GM12878 (cell line): ENCODE measurements at regions not wholly inside any gene's neighbourhood (a gene's known extent, or its start where the extent isn't known, plus 50 kb on each side); places are given as distances from the start of the nearest gene placed in this dataset.

Experiments used
- ATF3 ChIP-seq: IDR thresholded peaks from 2 replicates; pipeline ENCODE4 v1.6.1; 2011; ENCODE audit warnings: low read depth, mild to moderate bottlenecking, low read length, moderate library complexity, borderline replicate concordance; ENCODE audit errors: extremely low read depth
- CBX5 ChIP-seq: sonication (generic); IDR thresholded peaks from 2 replicates; pipeline ENCODE4 v1.6.1; 2016; ENCODE audit warnings: low read depth, moderate library complexity, mild to moderate bottlenecking, inconsistent platforms
- CHD4 ChIP-seq: fragments of 200-600 bp; sonication (generic); IDR thresholded peaks from 2 replicates; pipeline ENCODE4 v1.6.1; 2016; ENCODE audit warnings: mild to moderate bottlenecking
- CTCF ChIP-seq, 3 experiments: IDR thresholded peaks in 2 of 3; conservative IDR thresholded peaks in 1 of 3; 2 replicates each; pipeline ENCODE4 v1.5.1; 2011; ENCODE audit warnings: low read depth in 3 of 3, low read length in 3 of 3, mild to moderate bottlenecking in 3 of 3, control low read depth in 2 of 3, moderate library complexity in 2 of 3, inconsistent platforms in 1 of 3, mixed read lengths in 1 of 3; ENCODE audit not compliant: control insufficient read depth in 2 of 3, insufficient read depth in 1 of 3; ENCODE audit errors: extremely low read depth in 1 of 3
- ETV6 ChIP-seq, 2 experiments: fragments of 450-650 bp in 1 of 2; IDR thresholded peaks in 1 of 2; conservative IDR thresholded peaks in 1 of 2; 2 replicates each; pipeline ENCODE4 v1.6.1; 2014; ENCODE audit warnings: antibody characterized with exemption in 1 of 2, borderline replicate concordance in 1 of 2, low read depth in 1 of 2, mild to moderate bottlenecking in 1 of 2, moderate library complexity in 1 of 2
- KLF5 ChIP-seq: fragments of 450-650 bp; IDR thresholded peaks from 2 replicates; pipeline ENCODE4 v1.6.1; 2014; ENCODE audit warnings: mild to moderate bottlenecking; ENCODE audit not compliant: partially characterized antibody
- NR2C2 ChIP-seq: IDR thresholded peaks from 2 replicates; pipeline ENCODE4 v1.6.1; 2011; ENCODE audit warnings: borderline replicate concordance, low read depth; ENCODE audit not compliant: control insufficient read depth, insufficient read length
- NRF1 ChIP-seq: conservative IDR thresholded peaks from 2 replicates; pipeline ENCODE4 v1.6.1; 2011; ENCODE audit warnings: mild to moderate bottlenecking, low read depth, low read length, improper control_type of control experiment
- POLR2AphosphoS5 ChIP-seq: IDR thresholded peaks from 2 replicates; pipeline ENCODE4 v1.6.1; 2011; ENCODE audit warnings: mild to moderate bottlenecking, low read length, inconsistent platforms
- REST ChIP-seq: IDR thresholded peaks from 2 replicates; pipeline ENCODE4 v1.6.1; 2012; ENCODE audit warnings: mild to moderate bottlenecking, low read depth, low read length
- SMC3 ChIP-seq: IDR thresholded peaks from 2 replicates; pipeline ENCODE4 v1.6.1; 2011; ENCODE audit warnings: low read length, improper control_type of control experiment, borderline replicate concordance
- TCF7 ChIP-seq: IDR thresholded peaks from 2 replicates; pipeline ENCODE4 v1.6.1; 2014; ENCODE audit warnings: antibody characterized with exemption, borderline replicate concordance
- ZSCAN29 ChIP-seq: fragments of 450-650 bp; IDR thresholded peaks from 2 replicates; pipeline ENCODE4 v1.6.1; 2017; ENCODE audit warnings: mild to moderate bottlenecking, moderate library complexity

GRCh38 chr1:34610063-34610462, 144.8 kb upstream of the GJB5 start:
- TF ChIP-seq ETV6 (conservative IDR thresholded peaks at IDR 0.05 in 1 of 2, IDR thresholded peaks at IDR 0.05 in 1 of 2; ENCODE audit: borderline replicate concordance in 1 of 2, low read depth in 1 of 2) (no peak), CTCF (IDR thresholded peaks at IDR 0.05 in 2 of 3, conservative IDR thresholded peaks at IDR 0.05 in 1 of 3; ENCODE audit: control insufficient read depth in 2 of 3, extremely low read depth in 1 of 3, insufficient read depth in 1 of 3, low read depth in 3 of 3, low read length in 3 of 3) (no peak), POLR2AphosphoS5 (no peak), NR2C2 (no peak), TCF7 (no peak), CHD4 (no peak), ZSCAN29 (no peak), CBX5 (no peak), NRF1 (no peak), SMC3 (no peak), KLF5 (no peak), REST (no peak), ATF3 (no peak)
